NCI-H82 treated with DMSO at 0.1 percent for 48 hours (cell line): ENCODE measurements at regions not wholly inside any gene's neighbourhood (a gene's known extent, or its start where the extent isn't known, plus 50 kb on each side); places are given as distances from the start of the nearest gene placed in this dataset.

Source experiments
- DNase-seq: peaks from one replicate; lab custom pipeline; 2025; ENCODE audit not compliant: unreplicated experiment; lab: John Stamatoyannopoulos, UW

GRCh38 chr7:116310141-116310540 lies 99.8 kb downstream of the TES start:
- DNase-seq: no peak

GRCh38 chr7:116311259-116311658 lies 100.9 kb downstream of the TES start:
- no peak for DNase-seq

GRCh38 chr7:116311816-116312471 lies 101.6 kb downstream of the TES start:
- no peak for DNase-seq

- DNase-seq: no peak
These were observed 105.0 kb downstream of the TES start for GRCh38 chr7:116315293-116315692.

- no peak for DNase-seq
These were observed 105.5 kb downstream of the TES start for GRCh38 chr7:116315803-116316202.

GRCh38 chr7:116316838-116317628 lies 106.7 kb downstream of the TES start:
- DNase-seq: no peak

- no peak for DNase-seq
These were observed 107.6 kb downstream of the TES start for GRCh38 chr7:116317907-116318306.

- no peak for DNase-seq
These were observed 112.2 kb downstream of the TES start for GRCh38 chr7:116322541-116322940.

GRCh38 chr7:116324582-116324981 lies 114.2 kb downstream of the TES start:
- no peak for DNase-seq

- no peak for DNase-seq
These were observed 115.2 kb downstream of the TES start for GRCh38 chr7:116325517-116325916.

- DNase-seq: no peak
These were observed 116.8 kb downstream of the TES start for GRCh38 chr7:116327135-116327534.

GRCh38 chr7:116327752-116328151 lies 117.4 kb downstream of the TES start:
- no peak for DNase-seq

GRCh38 chr7:116328161-116328560 lies 117.8 kb downstream of the TES start:
- DNase-seq: no peak

- DNase-seq: no peak
These were observed 119.6 kb downstream of the TES start for GRCh38 chr7:116329686-116330503.

GRCh38 chr7:116331020-116331419 lies 120.7 kb downstream of the TES start:
- no peak for DNase-seq

- no peak for DNase-seq
These were observed 122.4 kb downstream of the TES start for GRCh38 chr7:116332766-116333165.

GRCh38 chr7:116334555-116334954 lies 124.2 kb downstream of the TES start:
- no peak for DNase-seq

- DNase-seq: no peak
These were observed 126.7 kb downstream of the TES start for GRCh38 chr7:116337018-116337417.

- no peak for DNase-seq
These were observed 127.5 kb downstream of the TES start for GRCh38 chr7:116337800-116338199.

- no peak for DNase-seq
These were observed 129.2 kb downstream of the TES start for GRCh38 chr7:116339564-116339963.

GRCh38 chr7:116340201-116340847 lies 130.0 kb downstream of the TES start:
- no peak for DNase-seq
